C4-2B (cell line): ENCODE measurements at regions not wholly inside any gene's neighbourhood (a gene's known extent, or its start where the extent isn't known, plus 50 kb on each side); places are given as distances from the start of the nearest gene placed in this dataset.

Experiments used
- H3K27ac ChIP-seq: fragments of 450-650 bp; 2 replicates; pipeline ENCODE4 v1.5.1; 2017
- ZFX ChIP-seq: fragments of 450-650 bp; IDR thresholded peaks from 2 replicates; pipeline ENCODE4 v1.6.1; 2017
- TF ChIP-seq, protein P1 (sequence below): fragments of 450-650 bp; conservative IDR thresholded peaks from 2 replicates; pipeline ENCODE4 v1.5.1; 2017; ENCODE audit warnings: mild to moderate bottlenecking

DNA sequence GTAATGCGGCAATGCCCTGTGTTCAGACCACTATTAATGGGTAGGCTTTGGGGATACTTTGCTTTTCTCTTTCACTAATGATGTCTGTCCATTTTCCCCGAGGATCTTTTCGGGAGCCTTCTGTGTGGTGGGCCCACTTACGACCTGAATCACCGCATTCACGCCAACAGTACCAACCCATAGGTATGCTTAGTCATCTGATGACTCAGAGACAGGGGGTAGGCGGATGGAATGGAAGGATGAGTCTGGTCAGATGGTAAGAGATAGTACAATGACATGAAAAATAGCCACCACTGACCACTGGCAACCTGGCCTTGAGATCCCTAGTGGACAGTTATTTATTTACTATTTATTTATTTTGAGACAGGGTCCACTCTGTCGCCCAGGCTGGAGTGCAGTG is 76.0 kb upstream of the DHRSX start:
- H3K27ac ChIP-seq, result no peak overlapping the region

GRCh38 chrX:2574271-2574670 is 73.5 kb upstream of the DHRSX start:
- no peak overlapping the region for H3K27ac ChIP-seq
- no peak for TF ChIP-seq ZFX
- TF ChIP-seq, protein P1, sequence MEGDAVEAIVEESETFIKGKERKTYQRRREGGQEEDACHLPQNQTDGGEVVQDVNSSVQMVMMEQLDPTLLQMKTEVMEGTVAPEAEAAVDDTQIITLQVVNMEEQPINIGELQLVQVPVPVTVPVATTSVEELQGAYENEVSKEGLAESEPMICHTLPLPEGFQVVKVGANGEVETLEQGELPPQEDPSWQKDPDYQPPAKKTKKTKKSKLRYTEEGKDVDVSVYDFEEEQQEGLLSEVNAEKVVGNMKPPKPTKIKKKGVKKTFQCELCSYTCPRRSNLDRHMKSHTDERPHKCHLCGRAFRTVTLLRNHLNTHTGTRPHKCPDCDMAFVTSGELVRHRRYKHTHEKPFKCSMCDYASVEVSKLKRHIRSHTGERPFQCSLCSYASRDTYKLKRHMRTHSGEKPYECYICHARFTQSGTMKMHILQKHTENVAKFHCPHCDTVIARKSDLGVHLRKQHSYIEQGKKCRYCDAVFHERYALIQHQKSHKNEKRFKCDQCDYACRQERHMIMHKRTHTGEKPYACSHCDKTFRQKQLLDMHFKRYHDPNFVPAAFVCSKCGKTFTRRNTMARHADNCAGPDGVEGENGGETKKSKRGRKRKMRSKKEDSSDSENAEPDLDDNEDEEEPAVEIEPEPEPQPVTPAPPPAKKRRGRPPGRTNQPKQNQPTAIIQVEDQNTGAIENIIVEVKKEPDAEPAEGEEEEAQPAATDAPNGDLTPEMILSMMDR, result no peak

More for the DNA sequence above, 76.0 kb upstream of the DHRSX start:
- TF ChIP-seq, protein P1, result no peak
- TF ChIP-seq ZFX, result no peak

DNA sequence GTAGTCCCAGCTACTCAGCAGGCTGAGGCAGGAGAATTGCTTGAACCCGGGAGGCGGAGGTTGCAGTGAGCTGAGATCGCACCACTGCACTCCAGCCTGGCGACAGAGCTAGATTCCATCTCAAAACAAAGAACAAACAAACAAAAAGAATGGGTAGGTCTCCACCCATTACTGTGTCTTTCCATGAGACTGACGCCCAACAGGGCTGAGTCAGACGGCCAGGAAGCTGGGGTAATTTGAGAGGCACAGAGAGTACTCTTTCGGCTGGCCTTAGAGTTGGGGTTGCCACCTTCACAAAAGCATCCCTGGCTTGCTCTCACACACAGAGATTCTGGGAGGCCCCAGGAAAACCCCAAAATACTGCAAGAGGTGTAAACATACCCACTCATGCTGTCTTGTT is 72.0 kb upstream of the DHRSX start:
- TF ChIP-seq ZFX, result no peak
- TF ChIP-seq, protein P1, result no peak

GRCh38 chrX:2568125-2568524 is 67.3 kb upstream of the DHRSX start:
- no peak overlapping the region for H3K27ac ChIP-seq
- TF ChIP-seq, protein P1, result no peak
- no peak for TF ChIP-seq ZFX

More for the DNA sequence above, 72.0 kb upstream of the DHRSX start:
- no peak overlapping the region for H3K27ac ChIP-seq

- TF ChIP-seq, protein P1, result no peak
- no peak for TF ChIP-seq ZFX
- no peak overlapping the region for H3K27ac ChIP-seq
These were observed 65.3 kb upstream of the DHRSX start for GRCh38 chrX:2566055-2566454.

DNA sequence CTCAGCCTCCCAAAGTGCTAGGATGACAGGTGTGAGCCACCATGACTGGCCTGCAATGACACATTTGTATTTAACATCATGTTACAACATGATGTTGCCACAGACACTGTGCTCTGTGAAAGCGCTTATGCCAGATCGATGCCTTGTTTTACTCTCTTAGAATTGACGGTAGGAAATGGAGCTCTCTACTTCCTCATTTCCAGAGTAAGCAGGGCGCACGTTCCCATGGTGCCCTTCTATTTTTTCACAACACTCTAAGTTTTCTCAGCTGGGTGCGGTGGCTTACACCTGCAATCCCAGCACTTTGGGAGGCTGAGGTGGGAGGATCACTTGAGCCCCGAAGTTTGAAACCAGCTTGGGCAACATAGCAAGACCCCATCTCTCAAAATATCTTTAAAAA is 60.7 kb upstream of the DHRSX start:
- TF ChIP-seq, protein P1, result no peak
- no peak for TF ChIP-seq ZFX
- H3K27ac ChIP-seq, result no peak overlapping the region

- H3K27ac ChIP-seq, result no peak overlapping the region
- TF ChIP-seq ZFX, result no peak
- TF ChIP-seq, protein P1, result no peak
These were observed 58.3 kb upstream of the DHRSX start for GRCh38 chrX:2559124-2559523.
